HEK293 (cell line): ENCODE measurements at regions not wholly inside any gene's neighbourhood (a gene's known extent, or its start where the extent isn't known, plus 50 kb on each side); places are given as distances from the start of the nearest gene placed in this dataset.

Source experiments
- CTCF ChIA-PET: fragments of 350-600 bp; formaldehyde crosslinking; extraction: SDS; loops from one replicate; lab custom pipeline; 2021; ENCODE audit warnings: antibody characterized with exemption; lab: Yijun Ruan, JAX
- POLR2A ChIA-PET: fragments of 300-600 bp; formaldehyde crosslinking; extraction: SDS; loops from one replicate; lab custom pipeline; 2020; ENCODE audit warnings: antibody characterized with exemption, inconsistent platforms; lab: Yijun Ruan, JAX
- H3K27ac ChIP-seq: fragments of 200-500 bp; sonication (Bioruptor generic); 2 replicates; pipeline ENCODE4 v1.5.1; 2014; ENCODE audit warnings: low read depth, low read length, control low read depth, inconsistent platforms; ENCODE audit errors: extremely low read depth
- H3K36me3 ChIP-seq, 2 experiments: fragments of 200-500 bp in 1 of 2; sonication (Bioruptor generic) in 1 of 2; 1 replicate in 1 of 2; 2 replicates in 1 of 2; pipeline ENCODE4 v1.5.1; 2014 to 2017; ENCODE audit warnings: inconsistent platforms in 2 of 2, low read length in 2 of 2; ENCODE audit not compliant: control insufficient read depth in 2 of 2, insufficient read depth in 1 of 2
- H3K4me1 ChIP-seq: fragments of 200-500 bp; sonication (Bioruptor generic); 2 replicates; pipeline ENCODE4 v1.5.1; 2014; ENCODE audit warnings: mild to moderate bottlenecking, low read length, inconsistent platforms; ENCODE audit not compliant: control insufficient read depth, insufficient read depth
- H3K4me3 ChIP-seq: 2 replicates; pipeline ENCODE4 v1.5.1; 2011; ENCODE audit warnings: low read depth, mild to moderate bottlenecking, control low read depth, low read length, moderate library complexity
- H3K9me3 ChIP-seq: fragments of 200-500 bp; sonication (Bioruptor generic); 2 replicates; pipeline ENCODE4 v1.5.1; 2014; ENCODE audit warnings: low read depth, low read length, inconsistent platforms; ENCODE audit not compliant: control insufficient read depth, insufficient read depth
- EGR2 ChIP-seq: fragments of 450-650 bp; formaldehyde crosslinking; IDR thresholded peaks from 2 replicates; pipeline ENCODE4 v1.5.1; 2016; ENCODE audit warnings: low read depth, missing biosample characterization, missing genetic modification characterization
- GFI1B ChIP-seq: fragments of 450-650 bp; formaldehyde crosslinking; IDR thresholded peaks from 2 replicates; pipeline ENCODE4 v1.5.1; 2016; ENCODE audit warnings: missing biosample characterization, missing genetic modification characterization
- GLI4 ChIP-seq: fragments of 450-650 bp; formaldehyde crosslinking; IDR thresholded peaks from 2 replicates; pipeline ENCODE4 v1.5.1; 2016; ENCODE audit warnings: missing biosample characterization, missing genetic modification characterization
- MEIS1 ChIP-seq: sonication (generic); formaldehyde crosslinking; IDR thresholded peaks from 2 replicates; pipeline ENCODE4 v1.8.1; 2022; ENCODE audit warnings: missing genetic modification reagents, mild to moderate bottlenecking, borderline replicate concordance
- TCF7L2 ChIP-seq: IDR thresholded peaks from 2 replicates; pipeline ENCODE4 v1.6.1; 2011; ENCODE audit warnings: low read depth, mild to moderate bottlenecking, inconsistent platforms, low read length, moderate library complexity, borderline replicate concordance
- ZFP37 ChIP-seq: fragments of 450-650 bp; formaldehyde crosslinking; IDR thresholded peaks from 2 replicates; pipeline ENCODE4 v1.5.1; 2016; ENCODE audit warnings: missing biosample characterization, missing genetic modification characterization
- ZNF202 ChIP-seq: fragments of 450-650 bp; formaldehyde crosslinking; IDR thresholded peaks from 2 replicates; pipeline ENCODE4 v1.5.1; 2016; ENCODE audit warnings: missing biosample characterization, missing genetic modification characterization, borderline replicate concordance
- ZNF280D ChIP-seq: fragments of 450-650 bp; formaldehyde crosslinking; IDR thresholded peaks from 2 replicates; pipeline ENCODE4 v1.5.1; 2016; ENCODE audit warnings: missing biosample characterization, missing genetic modification characterization
- ZNF37A ChIP-seq: fragments of 450-650 bp; IDR thresholded peaks from 2 replicates; pipeline ENCODE4 v1.5.1; 2018; ENCODE audit warnings: missing biosample characterization, missing genetic modification characterization
- ZNF621 ChIP-seq: fragments of 450-650 bp; formaldehyde crosslinking; IDR thresholded peaks from 2 replicates; pipeline ENCODE4 v1.5.1; 2017; ENCODE audit warnings: missing biosample characterization, missing genetic modification characterization
- ZSCAN4 ChIP-seq: fragments of 450-650 bp; formaldehyde crosslinking; IDR thresholded peaks from 2 replicates; pipeline ENCODE4 v1.5.1; 2017; ENCODE audit warnings: missing biosample characterization, missing genetic modification characterization
- ZXDB ChIP-seq: fragments of 450-650 bp; formaldehyde crosslinking; IDR thresholded peaks from 2 replicates; pipeline ENCODE4 v1.5.1; 2016; ENCODE audit warnings: missing biosample characterization, missing genetic modification characterization
- TF ChIP-seq, protein P1 (sequence below): fragments of 450-650 bp; formaldehyde crosslinking; IDR thresholded peaks from 2 replicates; pipeline ENCODE4 v1.5.1; 2016; ENCODE audit warnings: missing biosample characterization, missing genetic modification characterization
- TF ChIP-seq, protein P2 (sequence below): fragments of 450-650 bp; formaldehyde crosslinking; conservative IDR thresholded peaks from 2 replicates; pipeline ENCODE4 v1.5.1; 2016; ENCODE audit warnings: low read depth, missing biosample characterization, missing genetic modification characterization
- TF ChIP-seq, protein P3 (sequence below): fragments of 450-650 bp; formaldehyde crosslinking; IDR thresholded peaks from 2 replicates; pipeline ENCODE4 v1.5.1; 2016; ENCODE audit warnings: missing biosample characterization, missing genetic modification characterization
- TF ChIP-seq, protein P4 (sequence below): fragments of 450-650 bp; formaldehyde crosslinking; IDR thresholded peaks from 2 replicates; pipeline ENCODE4 v1.5.1; 2016; ENCODE audit warnings: missing biosample characterization, missing genetic modification characterization
- TF ChIP-seq, protein P5 (sequence below): fragments of 450-650 bp; formaldehyde crosslinking; IDR thresholded peaks from 2 replicates; pipeline ENCODE4 v1.5.1; 2016; ENCODE audit warnings: missing biosample characterization, missing genetic modification characterization

DNA sequence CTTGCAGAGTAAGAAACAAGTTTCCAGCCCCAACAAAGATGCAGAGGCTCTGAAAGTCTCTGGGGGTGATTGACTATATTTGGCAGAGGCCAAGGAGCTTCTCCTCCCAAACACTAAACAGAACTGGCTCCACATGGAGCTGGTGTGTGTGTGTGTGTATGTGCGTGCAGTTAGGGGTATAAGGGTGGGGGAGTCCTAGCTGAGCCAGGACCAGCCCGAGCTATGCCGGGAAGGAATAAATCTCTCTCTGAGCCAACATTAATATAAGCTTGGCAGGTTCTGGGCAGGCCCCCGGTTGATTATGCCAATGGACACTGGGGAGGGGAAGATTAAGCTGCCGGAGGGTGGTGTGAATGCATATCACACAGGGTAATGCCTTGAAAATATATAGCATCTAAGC, 324.2 kb downstream of the MIAT start:
- CTCF ChIA-PET: no interaction called here

More for the DNA sequence above, 324.2 kb downstream of the MIAT start:
- Histone ChIP-seq H3K4me3 (no peak overlapping the region), H3K9me3 (no peaks in the 10 kb centered on the region), H3K27ac (no peak overlapping the region), H3K4me1 (no peaks in the 10 kb centered on the region), H3K36me3 (no peaks in the 10 kb centered on the region)
- POLR2A ChIA-PET: no interaction called here
- TF ChIP-seq ZNF621 (no peak), ZXDB (tag by site-specific recombination) (no peak), ZNF37A (tag by site-specific recombination) (no peak), TCF7L2 (no peak), EGR2 (tag by site-specific recombination) (no peak), GFI1B (no peak), ZNF280D (tag by site-specific recombination) (no peak), MEIS1 (no peak), ZSCAN4 (tag by site-specific recombination) (no peak), ZFP37 (tag by site-specific recombination) (no peak), GLI4 (tag by site-specific recombination) (no peak), ZNF202 (tag by site-specific recombination) (no peak)
- TF ChIP-seq, protein P1, sequence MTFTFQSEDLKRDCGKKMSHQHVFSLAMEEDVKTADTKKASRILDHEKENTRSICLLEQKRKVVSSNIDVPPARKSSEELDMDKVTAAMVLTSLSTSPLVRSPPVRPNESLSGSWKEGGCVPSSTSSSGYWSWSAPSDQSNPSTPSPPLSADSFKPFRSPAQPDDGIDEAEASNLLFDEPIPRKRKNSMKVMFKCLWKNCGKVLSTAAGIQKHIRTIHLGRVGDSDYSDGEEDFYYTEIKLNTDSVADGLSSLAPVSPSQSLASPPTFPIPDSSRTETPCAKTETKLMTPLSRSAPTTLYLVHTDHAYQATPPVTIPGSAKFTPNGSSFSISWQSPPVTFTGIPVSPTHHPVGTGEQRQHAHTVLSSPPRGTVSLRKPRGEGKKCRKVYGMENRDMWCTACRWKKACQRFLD (tag by site-specific recombination): no peak
- TF ChIP-seq, protein P2, sequence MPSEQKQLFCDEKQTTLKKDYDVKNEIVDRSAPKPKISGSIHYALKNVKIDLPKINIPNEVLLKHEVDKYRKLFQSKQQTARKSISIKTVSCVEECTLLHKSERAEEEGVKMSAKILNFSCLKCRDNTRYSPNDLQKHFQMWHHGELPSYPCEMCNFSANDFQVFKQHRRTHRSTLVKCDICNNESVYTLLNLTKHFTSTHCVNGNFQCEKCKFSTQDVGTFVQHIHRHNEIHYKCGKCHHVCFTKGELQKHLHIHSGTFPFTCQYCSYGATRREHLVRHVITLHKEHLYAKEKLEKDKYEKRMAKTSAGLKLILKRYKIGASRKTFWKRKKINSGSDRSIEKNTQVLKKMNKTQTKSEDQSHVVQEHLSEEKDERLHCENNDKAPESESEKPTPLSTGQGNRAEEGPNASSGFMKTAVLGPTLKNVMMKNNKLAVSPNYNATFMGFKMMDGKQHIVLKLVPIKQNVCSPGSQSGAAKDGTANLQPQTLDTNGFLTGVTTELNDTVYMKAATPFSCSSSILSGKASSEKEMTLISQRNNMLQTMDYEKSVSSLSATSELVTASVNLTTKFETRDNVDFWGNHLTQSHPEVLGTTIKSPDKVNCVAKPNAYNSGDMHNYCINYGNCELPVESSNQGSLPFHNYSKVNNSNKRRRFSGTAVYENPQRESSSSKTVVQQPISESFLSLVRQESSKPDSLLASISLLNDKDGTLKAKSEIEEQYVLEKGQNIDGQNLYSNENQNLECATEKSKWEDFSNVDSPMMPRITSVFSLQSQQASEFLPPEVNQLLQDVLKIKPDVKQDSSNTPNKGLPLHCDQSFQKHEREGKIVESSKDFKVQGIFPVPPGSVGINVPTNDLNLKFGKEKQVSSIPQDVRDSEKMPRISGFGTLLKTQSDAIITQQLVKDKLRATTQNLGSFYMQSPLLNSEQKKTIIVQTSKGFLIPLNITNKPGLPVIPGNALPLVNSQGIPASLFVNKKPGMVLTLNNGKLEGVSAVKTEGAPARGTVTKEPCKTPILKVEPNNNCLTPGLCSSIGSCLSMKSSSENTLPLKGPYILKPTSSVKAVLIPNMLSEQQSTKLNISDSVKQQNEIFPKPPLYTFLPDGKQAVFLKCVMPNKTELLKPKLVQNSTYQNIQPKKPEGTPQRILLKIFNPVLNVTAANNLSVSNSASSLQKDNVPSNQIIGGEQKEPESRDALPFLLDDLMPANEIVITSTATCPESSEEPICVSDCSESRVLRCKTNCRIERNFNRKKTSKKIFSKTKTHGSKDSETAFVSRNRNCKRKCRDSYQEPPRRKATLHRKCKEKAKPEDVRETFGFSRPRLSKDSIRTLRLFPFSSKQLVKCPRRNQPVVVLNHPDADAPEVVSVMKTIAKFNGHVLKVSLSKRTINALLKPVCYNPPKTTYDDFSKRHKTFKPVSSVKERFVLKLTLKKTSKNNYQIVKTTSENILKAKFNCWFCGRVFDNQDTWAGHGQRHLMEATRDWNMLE (tag by site-specific recombination): no peak
- TF ChIP-seq, protein P3, sequence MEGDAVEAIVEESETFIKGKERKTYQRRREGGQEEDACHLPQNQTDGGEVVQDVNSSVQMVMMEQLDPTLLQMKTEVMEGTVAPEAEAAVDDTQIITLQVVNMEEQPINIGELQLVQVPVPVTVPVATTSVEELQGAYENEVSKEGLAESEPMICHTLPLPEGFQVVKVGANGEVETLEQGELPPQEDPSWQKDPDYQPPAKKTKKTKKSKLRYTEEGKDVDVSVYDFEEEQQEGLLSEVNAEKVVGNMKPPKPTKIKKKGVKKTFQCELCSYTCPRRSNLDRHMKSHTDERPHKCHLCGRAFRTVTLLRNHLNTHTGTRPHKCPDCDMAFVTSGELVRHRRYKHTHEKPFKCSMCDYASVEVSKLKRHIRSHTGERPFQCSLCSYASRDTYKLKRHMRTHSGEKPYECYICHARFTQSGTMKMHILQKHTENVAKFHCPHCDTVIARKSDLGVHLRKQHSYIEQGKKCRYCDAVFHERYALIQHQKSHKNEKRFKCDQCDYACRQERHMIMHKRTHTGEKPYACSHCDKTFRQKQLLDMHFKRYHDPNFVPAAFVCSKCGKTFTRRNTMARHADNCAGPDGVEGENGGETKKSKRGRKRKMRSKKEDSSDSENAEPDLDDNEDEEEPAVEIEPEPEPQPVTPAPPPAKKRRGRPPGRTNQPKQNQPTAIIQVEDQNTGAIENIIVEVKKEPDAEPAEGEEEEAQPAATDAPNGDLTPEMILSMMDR (tag by site-specific recombination): no peak
- TF ChIP-seq, protein P4, sequence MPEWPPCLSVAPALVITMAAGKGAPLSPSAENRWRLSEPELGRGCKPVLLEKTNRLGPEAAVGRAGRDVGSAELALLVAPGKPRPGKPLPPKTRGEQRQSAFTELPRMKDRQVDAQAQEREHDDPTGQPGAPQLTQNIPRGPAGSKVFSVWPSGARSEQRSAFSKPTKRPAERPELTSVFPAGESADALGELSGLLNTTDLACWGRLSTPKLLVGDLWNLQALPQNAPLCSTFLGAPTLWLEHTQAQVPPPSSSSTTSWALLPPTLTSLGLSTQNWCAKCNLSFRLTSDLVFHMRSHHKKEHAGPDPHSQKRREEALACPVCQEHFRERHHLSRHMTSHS (tag by site-specific recombination): no peak
- TF ChIP-seq, protein P5, sequence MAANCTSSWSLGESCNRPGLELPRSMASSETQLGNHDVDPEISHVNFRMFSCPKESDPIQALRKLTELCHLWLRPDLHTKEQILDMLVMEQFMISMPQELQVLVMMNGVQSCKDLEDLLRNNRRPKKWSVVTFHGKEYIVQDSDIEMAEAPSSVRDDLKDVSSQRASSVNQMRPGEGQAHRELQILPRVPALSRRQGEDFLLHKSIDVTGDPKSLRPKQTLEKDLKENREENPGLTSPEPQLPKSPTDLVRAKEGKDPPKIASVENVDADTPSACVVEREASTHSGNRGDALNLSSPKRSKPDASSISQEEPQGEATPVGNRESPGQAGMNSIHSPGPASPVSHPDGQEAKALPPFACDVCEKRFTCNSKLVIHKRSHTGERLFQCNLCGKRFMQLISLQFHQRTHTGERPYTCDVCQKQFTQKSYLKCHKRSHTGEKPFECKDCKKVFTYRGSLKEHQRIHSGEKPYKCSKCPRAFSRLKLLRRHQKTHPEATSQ: no peak
